ENCODE measurements at regions not wholly inside any gene's neighbourhood (a gene's known extent, or its start where the extent isn't known, plus 50 kb on each side); places are given as distances from the start of the nearest gene placed in this dataset.

DNA sequence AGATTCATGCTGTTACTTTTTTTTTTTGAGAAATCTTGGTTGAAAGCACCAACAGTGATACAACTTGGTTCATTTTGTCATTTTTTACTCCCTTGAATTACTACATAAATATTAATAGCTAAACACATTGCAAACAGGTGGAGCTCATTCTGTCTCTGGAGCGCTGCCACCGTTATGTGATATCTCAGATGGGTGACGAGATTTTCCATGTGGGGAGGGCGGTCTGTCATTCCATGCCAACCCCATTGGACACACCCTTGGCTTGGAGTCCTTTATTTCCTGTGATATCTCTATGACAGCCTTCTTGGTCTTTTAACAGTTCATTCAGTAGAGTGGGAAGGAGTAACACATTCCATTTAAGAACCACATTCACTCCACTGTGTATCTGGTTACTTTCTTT, 794.8 kb downstream of the SATB2 start:
- no peak for TF ChIP-seq CTCF (IDR thresholded peaks at IDR 0.05; ENCODE audit: insufficient read depth, low read depth, low read length, missing control alignments)
- H3K4me3 ChIP-seq (ENCODE audit: low read length): no peak overlapping the region
- no peak for DNase-seq (ENCODE audit: low read depth)

- TF ChIP-seq CTCF (IDR thresholded peaks at IDR 0.05; ENCODE audit: insufficient read depth, low read depth, low read length, missing control alignments): no peak
- H3K4me3 ChIP-seq (ENCODE audit: low read length): no peak overlapping the region
- no peak for DNase-seq (ENCODE audit: low read depth)
These were observed 797.2 kb downstream of the SATB2 start for GRCh38 chr2:198660501-198660900.

DNA sequence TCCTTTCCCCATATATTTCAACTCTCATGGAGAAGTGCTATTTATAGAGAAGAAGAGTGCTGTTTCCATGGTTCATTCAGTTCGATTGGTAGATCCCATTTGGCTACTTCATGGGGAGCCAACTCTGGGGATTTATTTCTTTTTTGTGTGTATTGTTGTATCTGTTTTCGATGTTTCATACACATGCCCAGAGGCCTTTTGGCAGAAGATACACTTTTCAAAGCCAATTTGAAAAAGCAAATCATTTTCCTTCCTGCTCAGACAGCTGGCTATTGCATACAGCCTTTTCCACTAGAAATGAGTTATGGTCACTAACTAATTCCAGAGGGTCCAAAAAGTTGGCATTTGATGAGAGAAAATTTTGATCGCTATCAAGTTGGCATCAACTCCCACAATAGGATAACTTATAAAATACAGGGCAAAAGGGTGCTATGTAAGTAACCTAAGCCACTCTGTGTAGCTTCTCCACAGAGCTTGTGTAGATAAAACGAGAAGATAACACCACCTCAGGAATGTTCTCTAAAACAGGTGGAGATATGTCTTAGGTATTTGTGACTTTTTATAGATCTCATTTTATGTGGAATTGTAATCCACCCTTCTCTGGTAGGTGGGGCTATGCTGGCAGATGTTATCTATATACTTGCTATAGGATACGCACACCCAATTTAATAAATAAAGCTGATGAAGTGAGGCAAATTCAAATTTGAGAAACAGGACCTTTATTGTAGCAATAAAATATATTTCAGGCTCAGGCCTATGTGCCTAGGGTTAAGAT, 798.5 kb downstream of the SATB2 start:
- no peak for TF ChIP-seq CTCF (IDR thresholded peaks at IDR 0.05; ENCODE audit: insufficient read depth, low read depth, low read length, missing control alignments)
- DNase-seq (ENCODE audit: low read depth): peak; percentile 5
- no peak overlapping the region for H3K4me3 ChIP-seq (ENCODE audit: low read length)

GRCh38 chr2:198657512-198658121, 800.1 kb downstream of the SATB2 start:
- H3K4me3 ChIP-seq (ENCODE audit: low read length): no peak overlapping the region
- peak; percentile 40 for DNase-seq (ENCODE audit: low read depth)
- peak; percentile 66 for TF ChIP-seq CTCF (IDR thresholded peaks at IDR 0.05; ENCODE audit: insufficient read depth, low read depth, low read length, missing control alignments)

DNA sequence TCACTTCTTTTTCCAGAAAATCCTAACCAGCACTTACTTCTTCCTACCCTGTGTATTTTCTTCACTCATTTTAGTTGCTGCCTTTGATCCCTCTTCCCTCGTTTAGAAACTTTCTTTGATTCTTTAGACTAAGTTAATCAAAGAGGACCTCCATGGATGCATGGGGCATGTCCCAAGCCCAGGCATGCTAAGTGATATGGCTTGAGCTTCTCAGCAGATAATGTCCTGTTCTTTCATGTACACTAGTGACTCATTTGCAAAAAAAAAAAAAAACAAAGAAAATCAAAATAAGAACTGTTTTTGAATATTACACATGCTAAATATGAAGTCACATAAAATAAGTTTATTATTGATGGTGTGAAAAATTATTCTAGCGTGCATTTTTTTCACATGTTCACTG, 800.9 kb downstream of the SATB2 start:
- H3K4me3 ChIP-seq (ENCODE audit: low read length): no peak overlapping the region
- peak; percentile 36 for DNase-seq (ENCODE audit: low read depth)
- TF ChIP-seq CTCF (IDR thresholded peaks at IDR 0.05; ENCODE audit: insufficient read depth, low read depth, low read length, missing control alignments): no peak

DNA sequence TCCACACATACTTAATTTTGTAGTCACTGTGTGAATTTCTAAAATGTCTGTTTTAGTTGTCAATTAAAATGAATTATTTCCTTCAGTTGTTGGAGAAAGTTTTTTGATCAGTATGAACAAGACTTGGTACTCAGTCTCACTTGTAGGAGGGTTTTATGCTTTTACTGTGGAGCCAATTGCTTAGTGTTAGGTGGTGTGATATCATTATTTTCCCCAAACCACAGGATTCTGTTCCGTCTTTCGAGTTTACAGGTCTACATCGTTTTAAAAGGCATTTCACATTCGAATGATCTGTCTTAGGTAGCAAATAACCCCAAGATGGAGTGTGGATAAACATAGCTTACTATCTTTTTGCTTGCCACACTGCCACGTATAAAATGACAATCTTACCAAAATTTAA, 803.1 kb downstream of the SATB2 start:
- DNase-seq (ENCODE audit: low read depth): no peak
- H3K4me3 ChIP-seq (ENCODE audit: low read length): no peak overlapping the region
- TF ChIP-seq CTCF (IDR thresholded peaks at IDR 0.05; ENCODE audit: insufficient read depth, low read depth, low read length, missing control alignments): no peak

DNA sequence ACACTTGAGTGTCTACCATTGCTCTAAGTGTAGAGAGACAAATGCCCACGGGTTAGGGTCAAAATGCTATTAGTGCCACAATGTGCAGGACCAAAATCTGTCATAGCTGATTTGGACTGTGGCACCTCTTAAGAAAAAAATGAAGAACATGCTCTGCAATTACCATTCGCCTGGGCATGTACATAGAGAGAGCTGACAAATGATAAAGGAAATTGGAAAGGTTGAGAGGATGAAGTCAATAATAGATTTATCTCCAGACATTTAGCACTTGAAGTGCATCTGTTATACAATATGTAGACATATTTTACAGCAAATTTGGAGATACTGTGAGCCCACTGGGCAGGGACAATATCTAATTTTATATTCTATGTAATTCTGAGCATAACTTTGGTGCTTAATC, 804.4 kb downstream of the SATB2 start:
- H3K4me3 ChIP-seq (ENCODE audit: low read length): no peak overlapping the region
- TF ChIP-seq CTCF (IDR thresholded peaks at IDR 0.05; ENCODE audit: insufficient read depth, low read depth, low read length, missing control alignments): no peak
- no peak for DNase-seq (ENCODE audit: low read depth)
